Heart left ventricle (tissue), 16 donors: ENCODE measurements at regions not wholly inside any gene's neighbourhood (a gene's known extent, or its start where the extent isn't known, plus 50 kb on each side); places are given as distances from the start of the nearest gene placed in this dataset.

Experiments
- ATAC-seq, 4 donors: fragments of 200-7000 bp; cut with Tn5 transposase; one replicate each; pipeline ENCODE4 v1.9.1; 2020 to 2022; ENCODE audit warnings: moderate library complexity in 4 of 4, mild to moderate bottlenecking in 3 of 4, moderate number of reproducible peaks in 1 of 4
- DNase-seq, 5 donors: peaks; one replicate each; pipeline ENCODE4 v3.0.0-alpha.2; 2020
- H3K27ac ChIP-seq, 12 donors: fragments of 200-600 bp; sonication (generic) in 4 of 12; one replicate each; pipeline versions ENCODE4 v1.5.0 to v1.8.0; 2016 to 2022; ENCODE audit warnings: mild to moderate bottlenecking in 2 of 12
- H3K27me3 ChIP-seq, 9 donors: fragments of 200-600 bp; sonication (generic) in 2 of 9; one replicate each; pipeline versions ENCODE4 v1.5.1 to v1.8.0; 2016 to 2022; ENCODE audit warnings: mild to moderate bottlenecking in 3 of 9
- H3K36me3 ChIP-seq, 9 donors: fragments of 200-600 bp; sonication (generic) in 2 of 9; one replicate each; pipeline versions ENCODE4 v1.5.0 to v1.8.0; 2018 to 2022; ENCODE audit warnings: mild to moderate bottlenecking in 2 of 9
- H3K4me1 ChIP-seq, 12 donors: fragments of 200-600 bp; sonication (generic) in 4 of 12; one replicate each; pipeline versions ENCODE4 v1.5.0 to v1.8.0; 2016 to 2022; ENCODE audit warnings: mild to moderate bottlenecking in 3 of 12
- H3K4me3 ChIP-seq, 12 donors: fragments of 200-600 bp; sonication (generic) in 4 of 12; one replicate each; pipeline versions ENCODE4 v1.5.0 to v1.8.0; 2017 to 2022; ENCODE audit warnings: mild to moderate bottlenecking in 9 of 12, moderate library complexity in 4 of 12
- H3K9me3 ChIP-seq, 12 donors: fragments of 200-600 bp; sonication (generic) in 4 of 12; one replicate each; pipeline versions ENCODE4 v1.5.0 to v1.8.0; 2016 to 2022; ENCODE audit warnings: mild to moderate bottlenecking in 1 of 12
- CTCF ChIP-seq, 12 donors: fragments of 200-600 bp; sonication (generic) in 4 of 12; IDR thresholded peaks; one replicate each; pipeline versions ENCODE4 v1.5.0 to v1.8.0; 2018 to 2022; ENCODE audit warnings: antibody characterized with exemption in 12 of 12, mild to moderate bottlenecking in 5 of 12
- POLR2A ChIP-seq, 2 donors: fragments of 450-650 bp; IDR thresholded peaks; one replicate each; pipeline ENCODE4 v1.6.1; 2017; ENCODE audit warnings: antibody characterized with exemption in 2 of 2, mild to moderate bottlenecking in 2 of 2, moderate library complexity in 2 of 2
- WGBS, 4 donors: extraction: QIAGEN DNeasy Blood & Tissue Kit in 2 of 4; methylation state at CpG; one replicate each; pipeline versions ENCODE4 v1.1.5 to v1.1.7; 2013 to 2018; 5-methylcytosine and 5-hydroxymethylcytosine counted together
- intact Hi-C, 10 donors: fragments of 100-400 bp; cut with DNase I; formaldehyde crosslinking; loops; one replicate each; pipeline versions ENCODE4 v1.11.1 to v1.14.2; 2022
- donor health status: ischemic (EF 13 %, LVEDD 7.1; RV severe dilation, severe dysfunction).
- donor health status: healthy with polysubstance abuse.
- donor health status: DM: no; HTN: yes; CAD: no.
- donor health status: DM: no; HTN: no; CAD: no.
- donor health status: ischemic (EF 25% LVEDD 6.9; RV normal size, moderate dysfunction).
- donor health status: ischemic (EF 25% LVEDD 5.7; RV mildly dilated, moderate dysfunction).
- donor health status: healthy.
- donor health status: DM: yes; HTN: yes; CAD: no.
- donor health status: ischemic (EF 35%, LVEDD 5.7; RV mildly dilated, moderate dysfunction).
- donor health status: nonischemic (EF 11% LVEDD 7.7; RV severe dilation, severe dysfunction).
- donor health status: DM: yes; HTN: yes; CAD: no.
- donor health status: PGD.
- donor health status: ischemic (EF 29% LVEDD 5.4; RV normal size, mild dysfunction).
- donor health status: nonischemic (EF 23%, LVEDD 6.1; RV moderate dilation, normal function).

DNA sequence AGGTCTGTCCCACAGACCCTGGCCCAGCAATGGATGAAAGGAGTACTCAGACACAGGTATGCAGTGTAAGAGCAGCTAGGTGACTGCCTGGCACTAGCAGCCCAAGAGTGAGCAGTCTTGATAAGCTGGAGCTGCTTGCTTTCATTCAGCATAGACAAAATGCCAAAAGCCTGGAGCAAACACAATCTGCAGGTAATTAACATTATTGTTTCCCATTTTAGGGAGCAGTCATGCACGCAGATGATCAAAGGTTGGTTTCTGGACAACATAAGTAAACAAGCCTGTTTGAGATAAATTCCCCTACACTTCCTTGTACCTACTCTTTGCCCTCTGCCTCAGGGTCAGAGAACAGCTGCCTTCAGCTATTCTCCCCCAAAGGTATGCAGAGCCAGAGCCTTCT is 73.7 kb upstream of the MSTN start:
- ATAC-seq: no peak
- no peaks in the 10 kb centered on the region for H3K4me1 ChIP-seq
- WGBS, 4 donors: 87 to 97% (median 92%) methylated on average over 1 of the region's 1 CpG
- no peaks in the 10 kb centered on the region for H3K27me3 ChIP-seq
- no peak overlapping the region for H3K27ac ChIP-seq
- intact Hi-C loops: no loop called here
- no peak for DNase-seq
- TF ChIP-seq POLR2A (IDR thresholded peaks at IDR 0.05): no peak
- no peak for TF ChIP-seq CTCF (IDR thresholded peaks at IDR 0.05)
- no peaks in the 10 kb centered on the region for H3K36me3 ChIP-seq
- H3K9me3 ChIP-seq: peaks cover 0 to 12% (median 0%) of the 10 kb centered on the region in 12 donors
- H3K4me3 ChIP-seq: no peak overlapping the region

DNA sequence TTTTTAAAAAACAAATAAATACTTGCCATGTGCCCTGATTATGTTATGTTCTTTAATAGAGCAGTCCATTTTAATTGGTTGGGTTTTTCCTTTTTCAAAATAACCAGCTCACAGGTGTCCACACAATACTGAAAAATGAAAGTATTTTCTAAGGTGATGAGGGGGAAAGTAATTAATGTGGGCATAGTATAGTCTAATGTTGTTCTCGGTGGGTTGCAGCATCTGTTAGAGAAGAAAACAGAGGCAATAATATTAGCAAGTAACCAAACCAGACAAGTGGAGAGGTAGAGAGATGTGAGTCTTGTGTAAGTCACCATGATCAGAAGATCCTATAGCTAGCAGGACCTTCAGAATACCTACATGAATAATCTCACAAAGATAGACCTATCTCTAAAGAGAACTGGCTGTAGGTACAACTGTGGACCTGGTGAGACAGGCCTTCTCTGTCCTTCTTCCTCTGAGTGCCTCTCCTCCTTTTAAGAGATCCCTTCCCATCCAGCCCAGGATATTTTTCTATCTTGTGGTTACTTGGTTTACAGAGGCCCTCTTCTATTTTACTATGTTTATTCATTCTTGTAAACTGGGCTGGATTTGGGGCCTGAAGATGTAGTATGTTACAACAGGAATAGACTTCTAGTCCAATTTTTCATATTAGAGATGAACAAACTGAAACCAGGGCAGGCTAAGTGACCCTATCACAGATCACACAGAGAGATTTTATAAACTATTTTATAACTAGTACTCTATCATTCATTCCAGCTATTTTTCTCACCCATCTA is 67.1 kb upstream of the MSTN start:
- ATAC-seq (no peak), DNase-seq (no peak)
- H3K27me3 ChIP-seq: no peaks in the 10 kb centered on the region
- H3K9me3 ChIP-seq: peaks cover 0 to 4% (median 0%) of the 10 kb centered on the region in 12 donors
- no peak overlapping the region for H3K4me3 ChIP-seq
- no peak overlapping the region for H3K27ac ChIP-seq
- intact Hi-C loops: no loop called here
- H3K4me1 ChIP-seq: no peaks in the 10 kb centered on the region
- TF ChIP-seq POLR2A (IDR thresholded peaks at IDR 0.05) (no peak), CTCF (IDR thresholded peaks at IDR 0.05) (no peak)
- no peaks in the 10 kb centered on the region for H3K36me3 ChIP-seq
- WGBS, 4 donors: 85 to 99% (median 93%) methylated on average over 1 of the region's 1 CpG

DNA sequence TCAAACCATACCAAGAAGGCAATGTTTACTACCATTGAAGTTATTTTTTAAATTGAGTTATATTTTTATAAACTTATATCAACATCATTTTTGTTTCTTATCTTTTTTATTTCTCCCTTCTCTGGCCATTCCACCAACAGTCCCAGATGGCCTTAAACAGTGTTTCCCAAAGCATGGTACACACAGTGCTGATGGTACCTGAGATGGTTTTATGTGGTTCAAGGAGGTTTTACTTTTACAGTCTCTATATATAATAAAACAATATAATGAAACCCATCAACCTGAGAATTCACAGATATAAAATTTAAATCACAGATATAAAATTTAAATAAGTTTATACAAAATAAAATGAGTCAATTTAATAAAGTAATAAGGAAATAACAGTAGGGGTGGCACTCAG is 65.1 kb upstream of the MSTN start:
- Histone ChIP-seq H3K27ac (no peak overlapping the region), H3K9me3 (peaks cover 0 to 4% (median 0%) of the 10 kb centered on the region in 12 donors), H3K4me3 (no peak overlapping the region), H3K4me1 (no peaks in the 10 kb centered on the region), H3K27me3 (no peaks in the 10 kb centered on the region), H3K36me3 (no peaks in the 10 kb centered on the region)
- TF ChIP-seq POLR2A (IDR thresholded peaks at IDR 0.05): no peak
- TF ChIP-seq CTCF (IDR thresholded peaks at IDR 0.05): no peak
- ATAC-seq (no peak), DNase-seq (no peak)
- intact Hi-C loops: no loop called here

DNA sequence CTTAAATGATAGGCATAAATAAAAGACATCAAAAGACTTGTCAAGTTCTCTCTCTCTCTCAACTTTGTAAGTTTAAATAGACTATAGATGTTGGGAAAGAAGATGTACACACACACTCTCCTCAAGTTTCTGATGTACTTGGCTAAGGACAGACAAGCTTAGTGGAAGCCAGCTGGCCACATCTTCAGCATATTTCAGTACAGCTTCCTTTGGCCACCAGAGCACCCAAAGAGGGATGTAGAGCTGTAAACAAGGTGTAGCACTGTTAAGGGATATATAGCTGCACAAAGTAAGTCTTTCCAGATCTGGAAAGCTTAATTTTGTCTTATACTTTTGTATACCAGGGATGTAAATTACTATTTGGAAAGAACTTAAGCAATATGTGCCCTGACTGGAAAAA is 64.3 kb upstream of the MSTN start:
- H3K27ac ChIP-seq: no peak overlapping the region
- no peaks in the 10 kb centered on the region for H3K27me3 ChIP-seq
- H3K36me3 ChIP-seq: no peaks in the 10 kb centered on the region
- TF ChIP-seq CTCF (IDR thresholded peaks at IDR 0.05) (no peak), POLR2A (IDR thresholded peaks at IDR 0.05) (no peak)
- no peak overlapping the region for H3K4me3 ChIP-seq
- intact Hi-C loops: no loop called here
- no peak for DNase-seq
- no peaks in the 10 kb centered on the region for H3K9me3 ChIP-seq
- no peaks in the 10 kb centered on the region for H3K4me1 ChIP-seq
- no peak for ATAC-seq
